Thoracic aorta (tissue), 2 donors: ENCODE measurements at regions not wholly inside any gene's neighbourhood (a gene's known extent, or its start where the extent isn't known, plus 50 kb on each side); places are given as distances from the start of the nearest gene placed in this dataset.
"Not testable (repeated sequence)": the region's sequence is repeated elsewhere in the genome, so short reads cannot be mapped to it uniquely, and the experiment has no call there.

Experiments used
- ATAC-seq: fragments of 150-250 bp; one replicate; pipeline ENCODE4 v1.8.0; 2017; ENCODE audit warnings: low read depth; ENCODE audit not compliant: insufficient number of reproducible peaks, low FRiP score
- DNase-seq: peaks from one replicate; pipeline ENCODE4 v3.0.0-alpha.2; 2020; ENCODE audit warnings: low spot score
- H3K27ac ChIP-seq, 2 donors: fragments of 200-600 bp; sonication (generic); 1 replicate in 1 of 2; 2 replicates in 1 of 2; pipeline ENCODE4 v1.5.1; 2016; ENCODE audit warnings: mild to moderate bottlenecking in 2 of 2, moderate library complexity in 2 of 2
- H3K27me3 ChIP-seq: fragments of 200-600 bp; sonication (generic); replicated peaks from 2 replicates; pipeline ENCODE4 v1.6.0; 2016; ENCODE audit warnings: mild to moderate bottlenecking; ENCODE audit not compliant: insufficient read depth
- H3K36me3 ChIP-seq: fragments of 200-600 bp; sonication (generic); one replicate; pipeline ENCODE4 v1.5.1; 2016
- H3K4me1 ChIP-seq, 2 donors: fragments of 200-600 bp; sonication (generic); 1 replicate in 1 of 2; 2 replicates in 1 of 2; pipeline versions ENCODE4 v1.5.1 to v1.6.0; 2016; ENCODE audit warnings: low read depth in 2 of 2, mild to moderate bottlenecking in 1 of 2; ENCODE audit not compliant: control insufficient read depth in 1 of 2
- H3K4me3 ChIP-seq: fragments of 200-600 bp; sonication (generic); 2 replicates; pipeline ENCODE4 v1.5.1; 2016; ENCODE audit warnings: mild to moderate bottlenecking
- H3K9me3 ChIP-seq: fragments of 200-600 bp; sonication (generic); 2 replicates; pipeline ENCODE4 v1.5.1; 2016
- TF ChIP-seq, protein P1 (sequence below): fragments of 200-600 bp; sonication (generic); IDR thresholded peaks from one replicate; pipeline ENCODE4 v1.5.1; 2019; ENCODE audit warnings: antibody characterized with exemption

DNA sequence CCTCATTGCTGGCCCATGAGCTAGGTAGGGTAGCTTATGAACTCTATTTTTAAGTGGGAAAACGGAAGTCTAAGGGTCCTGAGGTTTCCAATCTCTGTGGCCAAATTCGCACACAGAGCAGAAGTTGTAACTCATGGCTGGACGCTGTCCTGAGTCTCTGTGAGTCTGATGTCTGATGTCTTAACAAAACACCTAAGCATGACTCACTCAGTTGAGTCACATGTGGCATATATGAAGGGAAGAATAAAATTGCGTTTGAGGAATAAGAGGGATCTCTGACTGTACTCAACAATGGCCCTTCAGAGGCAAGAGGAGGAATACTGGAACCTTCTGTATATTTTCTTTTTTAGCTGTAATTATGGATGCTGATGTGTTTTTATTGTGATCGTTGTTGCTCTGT lies 569.7 kb downstream of the RIT2 start:
- Histone ChIP-seq H3K27ac (no peak overlapping the region), H3K4me3 (no peak overlapping the region), H3K27me3 (no peaks in the 10 kb centered on the region), H3K36me3 (no peaks in the 10 kb centered on the region), H3K9me3 (no peaks in the 10 kb centered on the region), H3K4me1 (no peaks in the 10 kb centered on the region)
- TF ChIP-seq, protein P1, sequence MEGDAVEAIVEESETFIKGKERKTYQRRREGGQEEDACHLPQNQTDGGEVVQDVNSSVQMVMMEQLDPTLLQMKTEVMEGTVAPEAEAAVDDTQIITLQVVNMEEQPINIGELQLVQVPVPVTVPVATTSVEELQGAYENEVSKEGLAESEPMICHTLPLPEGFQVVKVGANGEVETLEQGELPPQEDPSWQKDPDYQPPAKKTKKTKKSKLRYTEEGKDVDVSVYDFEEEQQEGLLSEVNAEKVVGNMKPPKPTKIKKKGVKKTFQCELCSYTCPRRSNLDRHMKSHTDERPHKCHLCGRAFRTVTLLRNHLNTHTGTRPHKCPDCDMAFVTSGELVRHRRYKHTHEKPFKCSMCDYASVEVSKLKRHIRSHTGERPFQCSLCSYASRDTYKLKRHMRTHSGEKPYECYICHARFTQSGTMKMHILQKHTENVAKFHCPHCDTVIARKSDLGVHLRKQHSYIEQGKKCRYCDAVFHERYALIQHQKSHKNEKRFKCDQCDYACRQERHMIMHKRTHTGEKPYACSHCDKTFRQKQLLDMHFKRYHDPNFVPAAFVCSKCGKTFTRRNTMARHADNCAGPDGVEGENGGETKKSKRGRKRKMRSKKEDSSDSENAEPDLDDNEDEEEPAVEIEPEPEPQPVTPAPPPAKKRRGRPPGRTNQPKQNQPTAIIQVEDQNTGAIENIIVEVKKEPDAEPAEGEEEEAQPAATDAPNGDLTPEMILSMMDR = no peak
- DNase-seq (no peak), ATAC-seq (no peak)

DNA sequence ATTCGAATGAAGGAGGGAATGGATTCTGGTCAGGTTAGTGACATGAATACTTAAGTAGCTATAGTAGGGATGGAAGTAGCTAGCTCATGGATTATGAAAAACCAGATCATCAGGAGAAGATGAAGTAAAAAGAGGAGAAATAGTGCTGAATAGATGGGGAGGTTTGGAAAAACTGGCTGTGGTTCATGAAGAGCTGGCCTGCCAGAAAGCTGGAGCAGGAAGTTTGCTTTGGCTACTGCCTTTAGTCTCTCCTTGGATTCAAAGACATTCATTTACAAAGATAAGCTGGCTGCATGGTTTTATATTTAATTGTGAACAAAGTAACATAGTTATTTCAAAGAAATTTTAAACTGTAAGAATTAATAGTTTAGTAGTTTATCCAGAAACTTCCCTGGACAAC lies 567.0 kb downstream of the RIT2 start:
- no peaks in the 10 kb centered on the region for H3K27me3 ChIP-seq
- H3K4me3 ChIP-seq = no peak overlapping the region
- H3K36me3 ChIP-seq = no peaks in the 10 kb centered on the region
- DNase-seq (no peak), ATAC-seq (no peak)
- H3K4me1 ChIP-seq = no peaks in the 10 kb centered on the region
- no peaks in the 10 kb centered on the region for H3K9me3 ChIP-seq
- TF ChIP-seq, protein P1 = no peak
- no peak overlapping the region for H3K27ac ChIP-seq

DNA sequence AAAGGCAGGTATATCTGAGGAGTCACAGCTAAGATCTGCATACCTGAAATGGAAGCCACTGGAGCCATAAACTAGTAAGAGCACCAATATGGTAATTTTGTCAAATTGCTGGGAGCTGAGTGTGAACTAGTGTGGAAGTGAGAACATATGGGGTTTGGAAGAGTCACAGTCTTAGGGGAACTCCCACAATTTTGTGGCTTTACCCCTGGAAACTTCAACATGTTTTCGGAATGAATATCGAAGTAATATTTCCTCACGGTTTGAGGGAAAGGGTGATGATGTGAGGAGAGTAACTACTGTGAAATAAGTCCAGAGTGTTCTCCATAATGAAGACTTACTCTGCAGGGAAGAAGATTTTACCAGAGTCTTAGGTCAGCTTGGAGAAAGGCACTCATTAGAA lies 565.9 kb downstream of the RIT2 start:
- ATAC-seq (no peak), DNase-seq (no peak)
- no peaks in the 10 kb centered on the region for H3K27me3 ChIP-seq
- H3K27ac ChIP-seq = no peak overlapping the region
- no peaks in the 10 kb centered on the region for H3K4me1 ChIP-seq
- no peaks in the 10 kb centered on the region for H3K36me3 ChIP-seq
- TF ChIP-seq, protein P1 = no peak
- no peak overlapping the region for H3K4me3 ChIP-seq
- H3K9me3 ChIP-seq = no peaks in the 10 kb centered on the region

DNA sequence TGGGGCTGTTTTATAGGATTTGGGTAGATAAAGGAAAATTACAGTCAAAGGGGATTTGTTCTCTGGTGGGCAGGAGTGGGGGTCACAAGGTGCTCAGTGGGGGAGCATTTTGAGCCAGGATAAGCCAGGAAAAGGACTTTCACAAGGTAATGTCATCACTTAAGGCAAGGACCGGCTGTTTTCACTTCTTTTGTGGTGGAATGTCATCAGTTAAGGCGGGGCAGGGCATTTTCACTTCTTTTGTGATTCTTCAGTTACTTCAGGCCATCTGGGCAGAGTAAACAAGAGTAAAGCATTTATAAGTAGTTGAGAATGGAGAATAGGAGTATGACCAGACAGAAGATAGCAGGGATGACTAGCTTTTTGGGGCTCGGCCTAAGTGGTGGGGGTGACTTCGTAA lies 562.9 kb downstream of the RIT2 start:
- H3K4me3 ChIP-seq, H3K4me1 ChIP-seq, H3K27ac ChIP-seq, ATAC-seq, H3K9me3 ChIP-seq, H3K36me3 ChIP-seq, DNase-seq, H3K27me3 ChIP-seq: not testable (repeated sequence)

DNA sequence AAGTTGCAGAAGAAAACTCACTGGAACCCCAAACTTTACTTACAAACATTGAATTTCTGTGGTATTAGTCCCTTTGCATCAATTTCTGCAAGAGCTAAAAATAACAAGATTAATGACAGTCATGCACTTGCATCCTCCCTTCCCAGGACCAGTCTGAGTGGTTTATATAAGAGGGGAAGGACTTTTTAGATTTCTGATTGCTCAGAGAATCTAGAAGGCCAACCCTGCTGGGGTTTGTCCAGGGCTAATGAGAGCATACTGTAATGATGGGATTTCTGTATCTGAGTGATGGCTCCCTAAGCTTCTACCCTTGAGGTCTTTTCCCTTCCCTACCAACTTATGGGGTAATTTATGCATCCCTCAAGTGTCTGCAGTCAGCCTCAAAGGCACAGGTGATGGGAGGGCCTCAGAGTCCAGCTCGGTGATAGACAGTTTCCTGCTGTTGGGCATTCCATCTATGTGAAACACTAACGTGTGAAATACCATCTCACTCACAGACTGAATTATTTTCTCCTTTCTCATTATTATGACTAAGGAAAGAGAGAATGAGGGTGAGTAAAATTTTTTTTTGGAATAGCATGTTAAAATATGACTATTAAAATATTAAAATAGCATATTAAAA lies 556.3 kb downstream of the RIT2 start:
- ATAC-seq = no peak
- no peak for DNase-seq
- no peak overlapping the region for H3K4me3 ChIP-seq
- H3K27ac ChIP-seq = no peak overlapping the region
- H3K36me3 ChIP-seq = no peaks in the 10 kb centered on the region
- H3K4me1 ChIP-seq = no peaks in the 10 kb centered on the region
- no peaks in the 10 kb centered on the region for H3K27me3 ChIP-seq
- TF ChIP-seq, protein P1 = no peak
- H3K9me3 ChIP-seq = no peaks in the 10 kb centered on the region

DNA sequence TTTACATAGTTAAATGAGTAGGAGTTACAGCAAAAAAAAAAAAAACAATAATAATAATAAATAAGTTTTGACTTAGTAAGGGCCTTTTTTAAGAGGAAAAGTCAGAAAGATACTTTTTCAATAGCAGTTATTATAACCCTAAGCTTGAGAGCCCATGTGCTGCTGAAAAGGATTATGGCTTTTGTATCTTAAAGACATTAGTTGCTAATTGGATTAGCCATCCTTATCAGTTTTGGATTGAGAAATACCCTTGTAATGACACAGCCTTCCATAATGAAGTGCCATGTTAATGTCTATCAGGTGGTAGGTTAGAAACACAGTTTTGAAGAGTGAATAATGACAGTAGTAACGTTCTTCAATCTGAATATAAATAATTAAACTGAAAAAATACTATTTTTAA lies 554.0 kb downstream of the RIT2 start:
- Histone ChIP-seq H3K27ac (no peak overlapping the region), H3K27me3 (no peaks in the 10 kb centered on the region), H3K4me1 (no peaks in the 10 kb centered on the region), H3K4me3 (no peak overlapping the region), H3K9me3 (no peaks in the 10 kb centered on the region), H3K36me3 (no peaks in the 10 kb centered on the region)
- TF ChIP-seq, protein P1 = no peak
- no peak for DNase-seq
- no peak for ATAC-seq
